GM12878 (cell line): ENCODE measurements at regions not wholly inside any gene's neighbourhood (a gene's known extent, or its start where the extent isn't known, plus 50 kb on each side); places are given as distances from the start of the nearest gene placed in this dataset.

Experiments used
- ATAC-seq: fragments of 200-7000 bp; cut with Tn5 transposase; 3 replicates; pipeline ENCODE4 v1.9.1; 2020; ENCODE audit warnings: mild to moderate bottlenecking, moderate library complexity
- BruUV-seq: library from RNA; stranded (reverse); fragments of 400-500 nt; replicated peaks from 2 replicates; lab custom pipeline; 2021; lab: Mats Ljungman, UMichigan
- CTCF ChIA-PET: fragments of 300-600 bp; sonication (Branson Sonifier 250); formaldehyde crosslinking; extraction: SDS; loops from one replicate; lab custom pipeline; 2021; ENCODE audit warnings: inconsistent platforms; lab: Yijun Ruan, JAX
- POLR2A ChIA-PET: fragments of 350-600 bp; formaldehyde crosslinking; extraction: SDS; loops from one replicate; lab custom pipeline; 2021; ENCODE audit warnings: inconsistent platforms; lab: Charles Lee
- RAD21 ChIA-PET: fragments of 300-600 bp; sonication (Branson Sonifier 250); formaldehyde crosslinking; loops from one replicate; lab custom pipeline; 2023; ENCODE audit warnings: antibody characterized with exemption; ENCODE audit not compliant: unreplicated experiment; lab: Charles Lee
- SMC1A ChIA-PET: fragments of 300-600 bp; sonication (Branson Sonifier 250); formaldehyde crosslinking; loops from one replicate; lab custom pipeline; 2023; ENCODE audit not compliant: unreplicated experiment, uncharacterized antibody; lab: Charles Lee
- DNase-seq: peaks from one replicate; pipeline ENCODE4 v3.0.0-alpha.2; 2011; ENCODE audit warnings: low read depth, low spot score
- FAIRE-seq: peaks from 3 replicates; lab custom pipeline; 2011; peaks lifted over from hg19 to GRCh38; lab: Jason Lieb, UNC
- H2AFZ ChIP-seq: 2 replicates; pipeline ENCODE4 v1.6.0; 2011; ENCODE audit warnings: low read depth, low read length, control low read depth; ENCODE audit not compliant: control insufficient read depth
- H3K27ac ChIP-seq: 2 replicates; pipeline ENCODE4 v1.5.1; 2011; ENCODE audit warnings: control low read depth; ENCODE audit not compliant: control insufficient read depth, insufficient read depth
- H3K27me3 ChIP-seq, 2 experiments: replicated peaks in 1 of 2; 2 replicates each; pipeline versions ENCODE4 v1.6.0 to v1.6.1; 2011; ENCODE audit warnings: low read length in 1 of 2; ENCODE audit not compliant: control insufficient read depth in 2 of 2, insufficient read depth in 2 of 2
- H3K36me3 ChIP-seq, 2 experiments: 2 replicates each; pipeline ENCODE4 v1.5.1; 2011; ENCODE audit warnings: low read length in 1 of 2; ENCODE audit not compliant: control insufficient read depth in 2 of 2, insufficient read depth in 2 of 2
- H3K4me1 ChIP-seq: 2 replicates; pipeline ENCODE4 v1.6.1; 2011; ENCODE audit warnings: mild to moderate bottlenecking, low read length, moderate library complexity, mixed read lengths; ENCODE audit not compliant: control insufficient read depth, insufficient read depth
- H3K4me2 ChIP-seq: 2 replicates; pipeline ENCODE4 v1.6.0; 2011; ENCODE audit warnings: control low read depth; ENCODE audit not compliant: control insufficient read depth, insufficient read depth
- H3K4me3 ChIP-seq: fragments of 200-600 bp; sonication (generic); 2 replicates; pipeline ENCODE4 v1.5.1; 2016
- H3K79me2 ChIP-seq: 2 replicates; pipeline ENCODE4 v1.6.0; 2011; ENCODE audit warnings: low read length; ENCODE audit not compliant: control insufficient read depth, insufficient read depth
- H3K9ac ChIP-seq: 2 replicates; pipeline ENCODE4 v1.8.0; 2011; ENCODE audit warnings: low read length, control low read depth, mixed read lengths; ENCODE audit not compliant: control insufficient read depth, insufficient read depth
- H3K9me3 ChIP-seq: replicated peaks from 3 replicates; pipeline ENCODE4 v1.5.1; 2011; ENCODE audit warnings: mild to moderate bottlenecking, low read length; ENCODE audit not compliant: control insufficient read depth, insufficient read depth
- H4K20me1 ChIP-seq: 2 replicates; pipeline ENCODE4 v1.6.0; 2011; ENCODE audit not compliant: control insufficient read depth, insufficient read depth
- CEBPB ChIP-seq, 2 experiments: fragments of 150-350 bp in 1 of 2; IDR thresholded peaks; 2 replicates each; pipeline ENCODE4 v1.6.1; 2012 to 2014; ENCODE audit warnings: low read depth in 2 of 2, low read length in 2 of 2, borderline replicate concordance in 1 of 2, inconsistent platforms in 1 of 2
- CHD1 ChIP-seq: IDR thresholded peaks from 2 replicates; pipeline ENCODE4 v1.6.1; 2012; ENCODE audit warnings: low read depth, low read length, improper control_type of control experiment
- DPF2 ChIP-seq: fragments of 450-650 bp; IDR thresholded peaks from 2 replicates; pipeline ENCODE4 v1.6.1; 2017; ENCODE audit warnings: mild to moderate bottlenecking
- ETV6 ChIP-seq, 2 experiments: fragments of 450-650 bp in 1 of 2; IDR thresholded peaks in 1 of 2; conservative IDR thresholded peaks in 1 of 2; 2 replicates each; pipeline ENCODE4 v1.6.1; 2014; ENCODE audit warnings: antibody characterized with exemption in 1 of 2, borderline replicate concordance in 1 of 2, low read depth in 1 of 2, mild to moderate bottlenecking in 1 of 2, moderate library complexity in 1 of 2
- HDAC6 ChIP-seq: fragments of 200-600 bp; sonication (generic); IDR thresholded peaks from one replicate; pipeline ENCODE4 v1.8.0; 2017; ENCODE audit warnings: antibody characterized with exemption; ENCODE audit not compliant: unreplicated experiment
- PRDM15 ChIP-seq: fragments of 450-650 bp; formaldehyde crosslinking; IDR thresholded peaks from 2 replicates; pipeline ENCODE4 v1.4.0; 2020; ENCODE audit warnings: mild to moderate bottlenecking, moderate library complexity
- SIN3A ChIP-seq: IDR thresholded peaks from 2 replicates; pipeline ENCODE4 v1.6.1; 2012; ENCODE audit warnings: low read depth, low read length, improper control_type of control experiment
- STAT3 ChIP-seq: IDR thresholded peaks from 2 replicates; pipeline ENCODE4 v1.6.1; 2011; ENCODE audit warnings: low read depth, low read length, improper control_type of control experiment
- TCF12 ChIP-seq: IDR thresholded peaks from 2 replicates; pipeline ENCODE4 v1.6.1; 2011; ENCODE audit warnings: low read depth, mild to moderate bottlenecking, low read length
- ZNF274 ChIP-seq: IDR thresholded peaks from one replicate; pipeline ENCODE4 v1.8.0; 2011; ENCODE audit not compliant: insufficient read length, insufficient read depth
- WGBS: methylation state at CpG from one replicate; pipeline ENCODE4 v1.1.6; 2016; ENCODE audit warnings: low lambda C conversion rate; ENCODE audit not compliant: insufficient replicate concordance, insufficient coverage; ENCODE audit errors: missing lambda C conversion rate; 5-methylcytosine and 5-hydroxymethylcytosine counted together
- in situ Hi-C: fragments of 300-500 bp; cut with MboI; formaldehyde crosslinking; loops from 9 replicates; pipeline ENCODE4 v1.14.3; 2018; ENCODE audit warnings: mixed read lengths
- intact Hi-C: fragments of 100-400 bp; cut with micrococcal nuclease; formaldehyde crosslinking; loops from one replicate; pipeline ENCODE4 v1.14.2; 2022; ENCODE audit not compliant: unreplicated experiment

GRCh38 chr10:62652114-62652513, 152.4 kb upstream of the ADO start:
- no peaks in the 10 kb centered on the region for H4K20me1 ChIP-seq
- H3K36me3 ChIP-seq = no peaks in the 10 kb centered on the region
- H3K4me1 ChIP-seq = peaks cover 60% of the 10 kb centered on the region
- no peak for ATAC-seq
- no peak for TF ChIP-seq ETV6 (conservative IDR thresholded peaks at IDR 0.05 in 1 of 2, IDR thresholded peaks at IDR 0.05 in 1 of 2; ENCODE audit: borderline replicate concordance in 1 of 2, low read depth in 1 of 2)
- no peak for TF ChIP-seq HDAC6
- TF ChIP-seq CHD1 = no peak
- TF ChIP-seq SIN3A = no peak
- TF ChIP-seq ZNF274 = no peak
- TF ChIP-seq PRDM15 = no peak
- TF ChIP-seq CEBPB (IDR thresholded peaks at IDR 0.05; ENCODE audit: borderline replicate concordance in 1 of 2, low read depth in 2 of 2, low read length in 2 of 2) = no peak
- TF ChIP-seq TCF12 = no peak
- no peak for TF ChIP-seq STAT3
- no peak for TF ChIP-seq DPF2
- TF ChIP-seq, all 136 proteins: peak for 0
- no peak for DNase-seq
- ChIA-PET CTCF (interaction anchor here (1.3 to 6.8 kb wide), 4 partner anchors 15 to 166 kb away, joined by 4 to 64 read pairs (median 23); no protein-coding TSS in a partner anchor), RAD21 (interaction anchor here (1.0 to 9.0 kb wide), 5 partner anchors 13 to 127 kb away, joined by 3 to 97 read pairs (median 3); no protein-coding TSS in a partner anchor), POLR2A (interaction anchor here (0.7 to 7.1 kb wide), 3 partner anchors 13 to 557 kb away, joined by 3 to 59 read pairs (median 8); no protein-coding TSS in a partner anchor), SMC1A (interaction anchor here (0.6 to 12.8 kb wide), 10 partner anchors 8 to 164 kb away, joined by 3 to 329 read pairs (median 4); partner anchors contain the start of gene EGR2)
- H3K27ac ChIP-seq = no peak overlapping the region; the same call in 1 of the 2 replicates
- no TSS peak for BruUV-seq
- H3K4me3 ChIP-seq = no peak overlapping the region
- intact Hi-C loops (no loop called here), in situ Hi-C loops (no loop called here)
- no peak overlapping the region for H3K9ac ChIP-seq
- 71% methylated on average over 2 of the region's 2 CpGs for WGBS
- FAIRE-seq = no peak
- H2AFZ ChIP-seq = no peak overlapping the region
- no peaks in the 10 kb centered on the region for H3K79me2 ChIP-seq
- no peaks in the 10 kb centered on the region for H3K27me3 ChIP-seq
- H3K9me3 ChIP-seq = peaks cover 5% of the 10 kb centered on the region; the same call in 2 of the 3 replicates
- peak overlapping the region; percentile 56; the same call in 1 of the 2 replicates for H3K4me2 ChIP-seq
